Endothelial cell of umbilical vein (primary cell): ENCODE measurements at regions not wholly inside any gene's neighbourhood (a gene's known extent, or its start where the extent isn't known, plus 50 kb on each side); places are given as distances from the start of the nearest gene placed in this dataset.

ENCODE experiments used
- BruUV-seq: library from RNA; stranded (reverse); fragments of 400-500 nt; replicated peaks from 2 replicates; lab custom pipeline; 2021; lab: Mats Ljungman, UMichigan
- CTCF ChIA-PET: fragments of 300-600, 350-600 bp; sonication (Branson Sonifier 250); formaldehyde crosslinking; loops from one replicate; lab custom pipeline; 2021; ENCODE audit warnings: antibody characterized with exemption, inconsistent platforms; lab: Charles Lee
- POLR2A ChIA-PET: fragments of 300-600, 350-600 bp; sonication (Branson Sonifier 250); formaldehyde crosslinking; loops from one replicate; lab custom pipeline; 2021; ENCODE audit warnings: antibody characterized with exemption, inconsistent platforms; lab: Charles Lee
- DNase-seq: peaks from one replicate; pipeline ENCODE4 v3.0.0-alpha.2; 2011; ENCODE audit warnings: low read depth, low spot score
- FAIRE-seq: peaks from 2 replicates; lab custom pipeline; 2011; peaks lifted over from hg19 to GRCh38; lab: Jason Lieb, UNC
- H2AFZ ChIP-seq: 2 replicates; pipeline ENCODE4 v1.6.0; 2012; ENCODE audit warnings: low read depth, low read length, control low read depth, inconsistent platforms
- H3K27ac ChIP-seq: 2 replicates; pipeline ENCODE4 v1.5.1; 2011; ENCODE audit warnings: low read depth, mild to moderate bottlenecking, control low read depth, low read length, moderate library complexity; ENCODE audit not compliant: insufficient read depth
- H3K27me3 ChIP-seq, 2 experiments: 2 replicates each; pipeline versions ENCODE4 v1.6.0 to v1.6.1; 2011; ENCODE audit warnings: low read length in 2 of 2, mixed read lengths in 1 of 2; ENCODE audit not compliant: control insufficient read depth in 2 of 2, insufficient read depth in 2 of 2
- H3K36me3 ChIP-seq, 2 experiments: 2 replicates in 1 of 2; 3 replicates in 1 of 2; pipeline ENCODE4 v1.5.1; 2011; ENCODE audit warnings: low read length in 2 of 2, mild to moderate bottlenecking in 1 of 2, moderate library complexity in 1 of 2; ENCODE audit not compliant: control insufficient read depth in 2 of 2, insufficient read depth in 2 of 2; ENCODE audit errors: extremely low read depth in 1 of 2
- H3K4me1 ChIP-seq: 3 replicates; pipeline ENCODE4 v1.5.1; 2011; ENCODE audit warnings: mild to moderate bottlenecking, low read length; ENCODE audit not compliant: control insufficient read depth, insufficient read depth; ENCODE audit errors: extremely low read depth
- H3K4me2 ChIP-seq: 2 replicates; pipeline ENCODE4 v1.6.1; 2011; ENCODE audit warnings: low read length, control low read depth, mixed read lengths; ENCODE audit not compliant: insufficient read depth
- H3K4me3 ChIP-seq, 3 experiments: fragments of 200-600 bp in 1 of 3; sonication (generic), shearing (Covaris generic) in 1 of 3; replicated peaks in 1 of 3; 2 replicates each; pipeline ENCODE4 v1.5.1; 2011 to 2016; ENCODE audit warnings: control low read depth in 3 of 3, low read length in 3 of 3, mild to moderate bottlenecking in 2 of 3, inconsistent platforms in 1 of 3, low read depth in 1 of 3, moderate library complexity in 1 of 3; ENCODE audit not compliant: insufficient read depth in 1 of 3
- H3K79me2 ChIP-seq: 2 replicates; pipeline ENCODE4 v1.6.0; 2012; ENCODE audit warnings: low read length, inconsistent platforms; ENCODE audit not compliant: control insufficient read depth, insufficient read depth
- H3K9ac ChIP-seq: replicated peaks from 2 replicates; pipeline ENCODE3; 2011; ENCODE audit warnings: low read length, control low read depth; ENCODE audit not compliant: insufficient read depth; ENCODE audit errors: extremely low read depth
- H3K9me1 ChIP-seq: replicated peaks from 3 replicates; pipeline ENCODE4 v1.6.0; 2011; ENCODE audit warnings: mild to moderate bottlenecking, low read length; ENCODE audit not compliant: control insufficient read depth, insufficient read depth; ENCODE audit errors: extremely low read depth
- H3K9me3 ChIP-seq: replicated peaks from 2 replicates; pipeline ENCODE4 v1.5.1; 2012; ENCODE audit warnings: low read length, inconsistent platforms; ENCODE audit not compliant: control insufficient read depth, insufficient read depth
- H4K20me1 ChIP-seq: replicated peaks from 2 replicates; pipeline ENCODE3; 2011; ENCODE audit warnings: mild to moderate bottlenecking, low read length; ENCODE audit not compliant: control insufficient read depth, insufficient read depth; ENCODE audit errors: extremely low read depth
- EZH2 ChIP-seq: IDR thresholded peaks from 2 replicates; pipeline ENCODE4 v1.6.1; 2012; ENCODE audit warnings: borderline replicate concordance, low read depth, mild to moderate bottlenecking, moderate library complexity, low read length, inconsistent platforms; ENCODE audit not compliant: severe bottlenecking
- FOS ChIP-seq: IDR thresholded peaks from 2 replicates; pipeline ENCODE4 v1.6.1; 2011; ENCODE audit warnings: mild to moderate bottlenecking, low read length, moderate library complexity, borderline replicate concordance; ENCODE audit not compliant: insufficient read depth
- GATA2 ChIP-seq: IDR thresholded peaks from 2 replicates; pipeline ENCODE4 v1.7.0; 2011; ENCODE audit warnings: low read depth, mild to moderate bottlenecking, moderate library complexity, mixed read lengths, low read length; ENCODE audit not compliant: insufficient read length, insufficient read depth
- JUN ChIP-seq: IDR thresholded peaks from 2 replicates; pipeline ENCODE4 v1.6.1; 2011; ENCODE audit warnings: borderline replicate concordance, low read depth; ENCODE audit not compliant: insufficient read length, insufficient read depth
- MYC ChIP-seq: IDR thresholded peaks from one replicate; pipeline ENCODE4 v1.6.1; 2011; ENCODE audit warnings: mild to moderate bottlenecking, low read depth, low read length
- POLR2A ChIP-seq: IDR thresholded peaks from 2 replicates; pipeline ENCODE4 v1.6.1; 2012; ENCODE audit warnings: low read depth, mild to moderate bottlenecking, control low read depth, low read length
- POLR2AphosphoS5 ChIP-seq: IDR thresholded peaks from 2 replicates; pipeline ENCODE4 v1.6.1; 2012; ENCODE audit warnings: low read depth, mild to moderate bottlenecking, control low read depth, low read length, moderate library complexity; ENCODE audit not compliant: insufficient read depth
- dilution Hi-C: fragments of 300-500 bp; cut with MboI; formaldehyde crosslinking; loops from one replicate; pipeline ENCODE4 v1.15.0; 2019; ENCODE audit warnings: low sequenced_read_pairs; ENCODE audit not compliant: extremely low pct_ligation_motif_present
- intact Hi-C: fragments of 100-400 bp; cut with micrococcal nuclease; formaldehyde crosslinking; loops from one replicate; pipeline ENCODE4 v1.10.0; 2022
- TF ChIP-seq, protein P1 (sequence below), 2 donors: IDR thresholded peaks; 1 replicate in 1 of 2; 2 replicates in 1 of 2; pipeline ENCODE4 v1.5.1; 2011; ENCODE audit warnings: low read length in 2 of 2, mild to moderate bottlenecking in 2 of 2, moderate library complexity in 2 of 2, control low read depth in 1 of 2, inconsistent platforms in 1 of 2, low read depth in 1 of 2; ENCODE audit not compliant: insufficient read depth in 1 of 2; ENCODE audit errors: extremely low read depth in 1 of 2
- TF ChIP-seq, protein P2 (sequence below): IDR thresholded peaks from 2 replicates; pipeline ENCODE4 v1.6.1; 2011; ENCODE audit not compliant: insufficient read depth, insufficient read length

DNA sequence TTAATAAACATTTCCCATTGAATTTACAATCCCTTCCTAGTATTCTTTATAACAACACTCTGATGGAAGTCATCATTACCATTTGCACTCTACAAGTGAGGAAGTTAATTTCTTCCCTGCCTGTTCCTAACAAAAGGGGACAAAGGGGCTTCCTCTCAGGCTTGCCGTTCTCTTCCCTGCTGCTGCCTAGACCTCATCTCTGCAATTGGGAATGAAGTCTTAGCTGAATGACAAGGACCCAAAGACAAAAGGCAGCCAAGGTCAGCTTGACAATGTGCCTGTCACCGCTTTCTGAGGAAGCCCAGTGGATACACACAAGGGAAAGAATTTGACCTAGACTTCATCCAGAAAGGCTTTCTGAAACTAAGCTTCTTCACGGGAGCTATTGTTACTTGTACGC is 416.4 kb downstream of the CMPK2 start:
- Histone ChIP-seq H3K27me3 (no peaks in the 10 kb centered on the region), H3K4me3 (no peak overlapping the region), H3K27ac (no peak overlapping the region), H3K4me2 (no peak overlapping the region), H3K9me3 (peaks cover 4% of the 10 kb centered on the region), H2AFZ (no peak overlapping the region), H3K36me3 (no peaks in the 10 kb centered on the region), H4K20me1 (no peaks in the 10 kb centered on the region), H3K9me1 (no peaks in the 10 kb centered on the region), H3K9ac (no peak overlapping the region), H3K4me1 (no peaks in the 10 kb centered on the region), H3K79me2 (no peaks in the 10 kb centered on the region)
- ChIA-PET CTCF (no interaction called here), POLR2A (no interaction called here)
- DNase-seq = no peak
- no peak for FAIRE-seq
- intact Hi-C loops (no loop called here), dilution Hi-C loops (no loop called here)
- no TSS peak for BruUV-seq
- TF ChIP-seq JUN (no peak), FOS (no peak), MYC (no peak), EZH2 (no peak), GATA2 (no peak), POLR2A (no peak), POLR2AphosphoS5 (no peak)
- TF ChIP-seq, protein P1, sequence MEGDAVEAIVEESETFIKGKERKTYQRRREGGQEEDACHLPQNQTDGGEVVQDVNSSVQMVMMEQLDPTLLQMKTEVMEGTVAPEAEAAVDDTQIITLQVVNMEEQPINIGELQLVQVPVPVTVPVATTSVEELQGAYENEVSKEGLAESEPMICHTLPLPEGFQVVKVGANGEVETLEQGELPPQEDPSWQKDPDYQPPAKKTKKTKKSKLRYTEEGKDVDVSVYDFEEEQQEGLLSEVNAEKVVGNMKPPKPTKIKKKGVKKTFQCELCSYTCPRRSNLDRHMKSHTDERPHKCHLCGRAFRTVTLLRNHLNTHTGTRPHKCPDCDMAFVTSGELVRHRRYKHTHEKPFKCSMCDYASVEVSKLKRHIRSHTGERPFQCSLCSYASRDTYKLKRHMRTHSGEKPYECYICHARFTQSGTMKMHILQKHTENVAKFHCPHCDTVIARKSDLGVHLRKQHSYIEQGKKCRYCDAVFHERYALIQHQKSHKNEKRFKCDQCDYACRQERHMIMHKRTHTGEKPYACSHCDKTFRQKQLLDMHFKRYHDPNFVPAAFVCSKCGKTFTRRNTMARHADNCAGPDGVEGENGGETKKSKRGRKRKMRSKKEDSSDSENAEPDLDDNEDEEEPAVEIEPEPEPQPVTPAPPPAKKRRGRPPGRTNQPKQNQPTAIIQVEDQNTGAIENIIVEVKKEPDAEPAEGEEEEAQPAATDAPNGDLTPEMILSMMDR (IDR thresholded peaks at IDR 0.05; ENCODE audit: extremely low read depth in 1 of 2, insufficient read depth in 1 of 2, low read depth in 1 of 2, low read length in 2 of 2) = no peak
- TF ChIP-seq, protein P2, sequence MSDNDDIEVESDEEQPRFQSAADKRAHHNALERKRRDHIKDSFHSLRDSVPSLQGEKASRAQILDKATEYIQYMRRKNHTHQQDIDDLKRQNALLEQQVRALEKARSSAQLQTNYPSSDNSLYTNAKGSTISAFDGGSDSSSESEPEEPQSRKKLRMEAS = no peak
